DMS 273 treated with DMSO at 0.1 percent for 48 hours (cell line): ENCODE measurements at regions not wholly inside any gene's neighbourhood (a gene's known extent, or its start where the extent isn't known, plus 50 kb on each side); places are given as distances from the start of the nearest gene placed in this dataset.

Source experiments
- DNase-seq: peaks from one replicate; lab custom pipeline; 2025; lab: John Stamatoyannopoulos, UW

- DNase-seq, result no peak
These were observed 53.1 kb downstream of the ATXN3L start for GRCh38 chrX:13266641-13267345.

GRCh38 chrX:13265549-13266132 lies 54.2 kb downstream of the ATXN3L start:
- DNase-seq, result no peak

GRCh38 chrX:13265111-13265510 lies 54.7 kb downstream of the ATXN3L start:
- DNase-seq, result no peak

- DNase-seq, result no peak
These were observed 56.1 kb downstream of the ATXN3L start for GRCh38 chrX:13263560-13264251.

- DNase-seq, result no peak
These were observed 58.5 kb downstream of the ATXN3L start for GRCh38 chrX:13261348-13261747.

GRCh38 chrX:13260598-13260997 lies 59.3 kb downstream of the ATXN3L start:
- DNase-seq, result no peak

- DNase-seq, result no peak
These were observed 61.1 kb downstream of the ATXN3L start for GRCh38 chrX:13258725-13259124.

GRCh38 chrX:13258052-13258444 lies 61.8 kb downstream of the ATXN3L start:
- no peak for DNase-seq

GRCh38 chrX:13257223-13258051 lies 62.4 kb downstream of the ATXN3L start:
- DNase-seq, result no peak

GRCh38 chrX:13256603-13257002 lies 63.2 kb downstream of the ATXN3L start:
- no peak for DNase-seq

- DNase-seq, result no peak
These were observed 65.0 kb downstream of the ATXN3L start for GRCh38 chrX:13254870-13255269.

- DNase-seq, result no peak
These were observed 65.6 kb downstream of the ATXN3L start for GRCh38 chrX:13254076-13254785.

- no peak for DNase-seq
These were observed 66.6 kb downstream of the ATXN3L start for GRCh38 chrX:13253223-13253622.

GRCh38 chrX:13252726-13253125 lies 67.1 kb downstream of the ATXN3L start:
- DNase-seq, result no peak

- no peak for DNase-seq
These were observed 68.8 kb downstream of the ATXN3L start for GRCh38 chrX:13250826-13251580.

GRCh38 chrX:13248867-13249486 lies 70.9 kb downstream of the ATXN3L start:
- no peak for DNase-seq

GRCh38 chrX:13239272-13239671 lies 80.6 kb downstream of the ATXN3L start:
- no peak for DNase-seq

- no peak for DNase-seq
These were observed 83.9 kb downstream of the ATXN3L start for GRCh38 chrX:13235930-13236329.

GRCh38 chrX:13232484-13232883 lies 87.4 kb downstream of the ATXN3L start:
- DNase-seq, result no peak

GRCh38 chrX:13226214-13226613 lies 93.6 kb downstream of the ATXN3L start:
- no peak for DNase-seq
